ENCODE measurements at regions not wholly inside any gene's neighbourhood (a gene's known extent, or its start where the extent isn't known, plus 50 kb on each side); places are given as distances from the start of the nearest gene placed in this dataset.
A peak's percentile ranks its signal among the peaks of the same experiment; 100 is the strongest.

DNA sequence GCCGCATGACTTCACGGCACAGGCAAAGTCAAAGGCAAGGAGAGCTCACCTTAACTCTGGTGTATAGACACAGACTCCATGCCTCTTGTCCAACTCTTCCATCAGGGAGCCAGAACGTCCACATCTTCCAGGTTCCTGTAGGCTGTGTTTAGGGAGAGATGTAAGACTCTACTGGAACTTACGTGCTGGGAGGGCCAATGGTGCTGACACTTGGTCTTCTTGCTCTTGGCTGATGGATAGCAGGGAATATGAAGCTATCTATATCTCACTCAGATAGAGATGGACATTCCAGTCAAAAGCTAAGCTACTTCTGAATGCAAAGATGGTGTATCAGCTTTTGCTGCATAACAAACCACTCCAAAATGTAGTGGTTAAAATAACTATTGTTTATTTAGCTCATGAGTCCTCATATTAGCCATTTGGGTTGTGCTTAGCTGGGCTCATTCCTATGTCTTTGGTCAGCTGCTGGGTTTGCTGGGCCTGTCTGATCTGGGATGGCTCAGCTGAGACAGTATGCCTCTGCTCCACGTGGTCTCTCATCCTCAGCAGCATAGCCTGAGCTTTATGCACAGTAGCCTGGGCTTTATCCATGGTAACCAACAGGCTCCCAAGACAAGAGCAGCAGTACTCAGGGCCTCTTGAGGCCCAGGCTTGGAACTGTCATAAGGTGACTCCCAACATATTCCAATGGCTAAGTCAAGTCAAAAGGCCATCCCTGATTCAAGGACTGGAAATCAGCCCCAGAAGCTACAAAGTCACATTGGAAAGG, 111.6 kb downstream of the SNX5 start:
- no peak for DNase-seq

DNA sequence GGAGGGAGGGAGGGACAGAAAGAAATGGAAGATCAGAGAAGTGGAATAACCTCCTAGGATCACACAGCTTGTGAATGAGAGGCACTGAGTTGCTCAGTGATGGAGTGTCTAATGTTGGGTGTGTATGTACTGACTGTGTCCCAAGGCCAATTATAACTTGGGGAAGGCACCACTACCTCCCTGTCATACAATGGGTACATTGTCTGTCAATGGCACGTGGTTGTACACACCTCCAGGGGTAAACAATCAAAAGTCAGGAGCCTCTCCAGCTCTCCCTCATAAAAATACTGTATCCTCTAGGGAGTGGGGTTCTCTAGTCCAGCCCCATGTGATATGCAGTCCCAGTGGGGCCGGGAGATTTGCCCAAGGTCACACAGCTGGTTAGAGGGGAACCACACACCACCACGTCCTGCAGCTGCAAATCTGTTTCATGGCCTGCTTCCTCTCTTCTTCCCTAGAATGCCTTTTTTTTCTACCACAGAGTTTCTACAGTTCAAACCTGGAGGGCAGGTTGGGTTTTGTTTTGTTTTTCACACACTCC, 112.5 kb downstream of the SNX5 start:
- peak in 1 of 5 experiments; percentile 76 for DNase-seq

DNA sequence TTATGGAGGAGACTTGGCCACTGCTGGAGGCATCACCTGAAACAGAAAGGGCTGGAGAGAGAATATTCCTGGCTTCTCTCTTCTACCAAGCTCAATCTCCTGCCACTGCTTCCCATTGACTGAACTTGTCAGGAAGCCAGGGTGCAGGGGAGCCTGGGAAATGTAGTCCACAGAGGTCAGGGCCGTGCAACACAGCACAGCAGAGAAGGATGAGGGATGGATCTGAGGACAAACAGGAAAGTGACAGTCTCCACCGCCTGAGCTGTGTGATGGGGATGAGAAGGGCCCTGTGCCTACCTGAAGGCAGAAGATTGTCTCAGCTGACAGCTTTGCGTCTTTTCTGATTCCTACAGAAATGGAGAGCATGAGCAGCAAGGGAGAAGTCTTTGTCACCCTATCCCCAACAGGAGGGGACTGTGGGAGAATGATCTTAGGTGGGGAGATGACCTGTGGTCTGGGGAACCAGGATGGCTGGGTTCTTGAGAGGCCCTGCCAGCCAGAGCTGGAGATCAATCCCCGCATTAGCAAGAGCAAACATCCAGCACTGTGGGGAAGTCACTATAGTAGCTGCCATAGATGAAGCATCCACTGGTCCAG, 114.2 kb downstream of the SNX5 start:
- DNase-seq, result no peak

DNA sequence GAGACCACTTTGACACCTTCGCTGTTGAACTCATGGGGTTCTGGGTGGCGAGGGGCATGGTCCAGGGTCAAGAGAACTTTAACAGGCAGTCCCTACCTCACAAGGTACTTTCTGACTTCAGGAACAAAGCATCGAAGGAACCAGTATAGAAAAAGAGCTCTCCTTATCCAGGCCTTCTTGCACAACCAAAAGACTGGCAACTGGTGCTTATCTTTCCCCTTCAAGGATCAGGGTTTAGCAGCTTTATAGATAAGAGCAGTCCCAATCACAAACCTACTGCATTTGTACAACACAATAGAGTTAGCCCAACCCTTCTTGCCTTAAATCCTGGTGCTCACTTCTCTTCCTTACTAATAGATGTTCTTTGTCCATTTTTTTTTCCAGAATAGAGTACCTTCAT, 116.3 kb downstream of the SNX5 start:
- no peak for DNase-seq

DNA sequence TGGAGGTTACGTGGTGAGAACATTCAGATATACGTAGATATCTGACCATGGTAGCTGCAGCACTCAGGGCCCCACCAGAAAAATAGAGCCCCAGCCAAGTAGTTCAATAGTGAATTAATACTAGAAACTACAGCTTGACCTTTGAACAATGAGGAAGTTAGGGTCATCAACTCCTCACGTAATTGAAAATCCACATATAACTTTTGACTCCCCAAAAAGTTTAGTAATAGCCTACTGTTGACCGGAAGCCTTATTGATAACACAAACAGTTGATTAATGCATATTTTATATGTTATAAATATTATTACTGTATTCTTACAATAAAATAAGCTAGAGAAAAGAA, 117.9 kb downstream of the SNX5 start:
- no peak for DNase-seq

DNA sequence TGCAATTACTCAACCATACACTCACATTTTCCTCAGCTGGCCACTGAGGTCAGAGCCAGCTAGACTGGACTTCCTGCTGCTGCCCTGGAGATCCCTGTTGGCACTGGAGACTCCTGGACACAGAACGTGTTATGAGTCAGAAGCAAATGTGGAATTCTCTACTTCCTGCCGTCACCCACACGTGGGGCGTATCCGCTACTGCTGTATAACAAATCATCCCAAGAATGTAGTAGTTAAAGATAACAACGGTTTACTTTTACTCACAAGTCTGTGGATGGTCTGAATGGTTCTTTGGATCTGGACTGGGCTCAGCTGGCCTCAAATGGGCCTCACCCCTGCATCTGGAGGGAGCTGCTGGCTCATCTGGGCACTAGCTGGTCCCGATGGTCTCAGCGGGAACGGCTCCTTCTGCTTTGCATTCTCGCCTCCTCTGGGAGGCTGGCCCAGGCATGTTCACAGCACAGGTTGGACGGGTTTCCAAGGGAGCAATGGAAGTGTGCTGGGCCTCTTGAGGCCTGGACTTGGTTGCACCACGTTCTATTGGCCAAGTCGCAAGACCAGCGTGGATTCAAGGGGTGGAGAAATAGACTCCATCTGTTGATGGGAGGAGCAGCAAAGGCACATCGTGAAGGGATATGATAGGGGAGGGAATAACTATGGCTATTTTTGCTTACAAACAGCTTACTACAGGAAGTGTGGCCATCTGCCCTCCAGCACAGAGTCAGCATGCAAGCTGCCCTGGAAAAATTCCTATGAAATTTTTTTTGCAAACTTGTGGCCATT, 118.5 kb downstream of the SNX5 start:
- DNase-seq, result no peak

DNA sequence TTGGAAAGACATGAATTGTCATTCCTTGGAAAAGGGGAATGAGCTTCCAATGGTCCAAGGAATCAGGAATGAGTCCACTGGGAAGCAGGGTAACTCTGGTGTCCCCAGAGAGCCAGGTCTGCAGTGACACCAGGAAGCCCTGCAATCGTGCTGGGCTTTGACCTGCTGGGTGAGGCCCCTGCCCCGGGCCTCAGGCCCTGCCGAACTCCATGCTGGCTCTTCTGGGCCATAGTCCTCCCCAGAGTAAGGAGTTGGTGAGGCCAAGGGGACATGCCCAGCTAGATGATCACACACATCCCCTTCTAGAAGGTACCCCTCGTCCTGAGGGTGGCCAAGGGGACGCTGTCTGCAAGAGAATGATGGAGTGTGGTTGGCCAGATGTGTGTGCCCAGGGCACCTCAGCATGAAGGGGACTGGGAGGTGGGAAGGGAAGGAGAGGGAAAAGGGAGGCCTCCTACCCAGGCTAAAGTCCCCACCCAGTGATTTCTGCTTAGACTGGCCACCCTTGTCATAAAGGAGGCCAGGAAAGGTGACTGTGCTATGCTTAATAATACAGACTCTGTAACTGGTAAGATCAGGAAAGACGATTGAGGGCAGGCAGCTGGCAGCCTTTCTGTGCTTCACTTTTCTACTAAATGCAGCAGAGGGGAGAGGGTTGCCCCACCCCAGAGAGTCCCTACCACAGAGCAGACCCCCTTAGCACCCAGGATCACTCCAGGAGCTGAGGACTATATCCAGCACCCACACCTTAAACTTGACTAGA, 119.3 kb downstream of the SNX5 start:
- DNase-seq, result no peak

DNA sequence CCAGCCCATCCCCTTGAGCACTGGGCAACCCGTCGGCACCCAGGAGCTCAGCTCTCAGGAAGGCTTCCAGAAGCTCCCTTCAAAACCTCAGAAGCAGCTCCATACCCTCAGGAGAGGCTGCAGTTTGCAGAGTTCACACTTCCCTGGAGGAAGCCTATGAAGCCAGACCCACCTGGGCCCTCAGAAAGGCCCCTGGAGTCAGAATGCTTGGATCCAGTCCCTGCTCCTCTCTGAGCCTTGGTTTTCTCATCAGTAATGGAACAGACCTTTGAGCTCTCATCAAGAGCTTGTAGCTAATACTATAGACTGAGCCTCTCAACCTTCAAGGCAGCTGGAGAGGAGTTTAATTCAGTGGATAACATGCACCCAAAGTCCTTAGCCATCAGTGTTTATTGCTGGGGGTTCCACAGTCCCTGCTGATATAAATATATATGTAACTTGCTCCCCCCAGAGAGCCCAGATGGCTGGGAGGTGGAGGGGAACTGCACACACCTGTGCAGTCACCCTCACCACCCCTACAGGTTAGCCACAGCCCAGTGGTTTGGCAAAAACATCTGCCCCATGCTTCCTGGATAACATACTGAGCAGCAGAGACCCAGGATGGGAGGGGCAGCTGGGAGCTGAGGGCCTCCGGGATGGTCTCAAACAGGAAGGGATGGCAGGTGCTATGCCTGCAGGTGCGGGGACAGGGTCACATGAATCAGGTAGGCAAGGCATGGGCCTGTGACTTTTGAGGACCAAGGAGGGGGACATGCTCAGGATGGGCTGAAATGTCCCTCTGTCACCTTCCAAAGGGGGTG, 120.1 kb downstream of the SNX5 start:
- no peak for DNase-seq

DNA sequence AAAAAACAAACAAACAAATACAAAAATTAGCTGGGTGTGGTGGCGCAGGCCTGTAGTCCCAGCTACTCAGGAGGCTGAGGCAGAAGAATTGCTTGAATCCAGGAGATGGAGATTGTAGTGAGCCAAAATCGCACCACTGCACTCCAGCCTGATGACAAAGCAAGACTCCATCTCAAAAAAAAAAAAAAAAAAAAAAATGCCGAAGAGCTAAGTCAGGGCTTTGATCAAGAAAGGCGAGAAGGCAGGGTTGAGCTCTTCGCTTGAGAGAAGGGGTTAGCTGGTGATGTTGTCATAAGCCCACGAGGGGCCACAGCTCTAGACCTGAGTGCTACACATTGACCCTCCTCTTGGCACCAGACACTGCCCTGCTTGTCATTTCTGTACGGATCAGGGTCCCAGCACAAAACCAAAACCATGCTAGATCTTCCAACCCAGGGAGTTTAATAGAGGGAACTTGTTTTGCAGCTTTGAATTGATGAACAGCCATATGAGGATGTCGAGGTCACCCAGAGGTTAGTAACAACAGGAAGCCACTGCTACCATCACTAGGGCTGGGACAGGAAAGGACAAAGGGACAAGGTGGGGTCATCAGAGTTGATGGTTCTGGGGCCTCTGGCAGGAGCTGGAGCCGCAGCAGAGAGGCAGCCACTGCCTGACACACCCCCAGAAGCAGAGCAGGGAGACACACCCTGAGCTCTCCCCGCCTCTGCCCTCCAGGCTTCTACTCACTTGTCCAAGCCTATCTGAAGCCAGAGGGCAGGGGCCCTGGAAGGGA, 122.7 kb downstream of the SNX5 start:
- peak in 1 of 5 experiments; percentile 31 for DNase-seq

DNA sequence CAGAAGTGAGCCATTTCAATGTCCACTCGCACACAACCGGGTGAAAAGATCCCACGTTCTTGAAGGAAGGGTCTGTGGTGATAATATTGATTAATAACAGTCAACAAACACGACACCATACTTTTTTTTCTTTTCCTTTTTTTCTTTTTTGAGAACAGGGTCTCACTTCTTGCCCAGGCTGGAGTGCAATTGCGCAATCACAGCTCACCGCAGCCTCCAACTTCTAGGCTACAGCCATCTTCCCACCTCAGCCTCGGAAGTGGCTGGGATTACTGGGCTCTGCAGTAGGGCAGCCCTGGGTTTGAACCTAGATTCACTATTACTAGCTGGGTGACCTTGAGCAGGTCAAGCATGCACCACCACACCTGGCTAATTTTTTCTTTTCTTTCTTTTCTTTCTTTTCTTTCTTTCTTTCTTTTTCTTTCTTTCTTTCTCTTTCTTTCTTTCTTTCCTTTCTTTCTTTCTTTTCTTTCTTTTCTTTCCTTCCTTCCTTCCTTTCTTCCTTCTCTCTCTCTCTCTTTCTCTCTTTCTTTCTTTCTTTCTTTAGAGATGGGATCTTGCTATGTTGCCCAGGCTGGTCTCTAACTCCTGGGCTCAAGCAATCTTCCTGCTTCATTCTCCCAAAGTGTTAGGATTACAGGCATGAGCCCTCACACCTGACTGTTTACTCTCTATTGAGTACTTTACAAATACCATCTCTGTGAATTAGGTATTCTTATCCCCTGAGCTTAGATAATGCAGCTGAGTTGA, 123.9 kb downstream of the SNX5 start:
- no peak for DNase-seq

DNA sequence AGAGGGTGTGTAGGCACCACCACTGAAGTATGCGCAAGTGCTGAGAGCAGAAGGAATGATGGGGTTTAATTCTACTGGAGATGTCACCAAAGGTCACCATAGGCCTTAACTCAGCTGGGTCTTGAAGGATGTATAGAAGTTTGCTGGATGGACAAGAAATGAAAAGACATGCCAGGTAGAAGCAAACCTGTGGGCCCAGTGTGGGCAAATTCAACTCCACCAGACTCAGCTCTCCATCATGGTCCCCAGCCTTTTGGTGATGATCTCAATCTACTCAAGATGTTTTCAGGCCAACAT, 124.5 kb downstream of the SNX5 start:
- DNase-seq, result no peak

DNA sequence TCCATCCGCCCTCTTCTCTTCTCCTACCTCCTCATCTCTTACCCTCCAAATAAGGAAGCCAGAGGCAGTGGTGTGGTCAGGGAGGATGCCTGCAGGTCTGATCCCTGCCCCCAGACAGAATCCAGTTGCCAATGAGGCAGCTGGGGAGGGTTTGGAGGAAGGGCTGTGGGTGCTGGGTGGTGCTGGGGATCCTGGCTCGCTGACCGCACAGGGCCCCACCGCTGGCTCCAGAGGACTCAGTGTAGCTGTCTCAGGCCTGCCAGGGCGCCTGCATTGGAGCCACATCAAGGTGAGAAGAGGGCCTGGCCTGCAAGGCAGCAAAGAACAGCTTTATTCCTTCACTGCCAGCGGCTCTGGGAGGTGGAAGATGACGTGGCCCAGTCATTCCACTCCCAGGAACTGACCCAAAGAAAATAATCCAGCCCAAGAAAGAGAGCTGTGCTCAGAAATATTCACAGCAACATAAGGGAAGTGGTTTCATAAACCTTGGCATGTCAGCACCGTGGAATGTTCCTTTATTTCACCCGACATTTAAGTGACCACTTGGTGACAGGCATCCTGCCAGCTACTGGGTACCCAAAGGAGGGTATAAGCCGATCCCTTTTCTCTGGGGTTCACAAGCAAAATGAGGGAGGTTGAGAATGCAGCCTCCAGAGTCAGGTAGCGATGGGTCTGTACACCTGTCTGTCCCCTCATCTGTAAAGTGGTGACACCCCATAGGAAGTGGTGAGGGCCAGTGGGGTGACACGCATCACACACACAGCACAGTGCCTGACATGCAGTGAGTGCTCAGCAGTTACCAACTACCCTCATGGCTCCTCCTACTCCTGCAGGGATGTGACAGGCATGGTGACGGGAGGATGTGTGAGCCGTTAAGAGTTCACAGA, 125.1 kb downstream of the SNX5 start:
- peak in 2 of 5 experiments; percentile 43 to 66 for DNase-seq

DNA sequence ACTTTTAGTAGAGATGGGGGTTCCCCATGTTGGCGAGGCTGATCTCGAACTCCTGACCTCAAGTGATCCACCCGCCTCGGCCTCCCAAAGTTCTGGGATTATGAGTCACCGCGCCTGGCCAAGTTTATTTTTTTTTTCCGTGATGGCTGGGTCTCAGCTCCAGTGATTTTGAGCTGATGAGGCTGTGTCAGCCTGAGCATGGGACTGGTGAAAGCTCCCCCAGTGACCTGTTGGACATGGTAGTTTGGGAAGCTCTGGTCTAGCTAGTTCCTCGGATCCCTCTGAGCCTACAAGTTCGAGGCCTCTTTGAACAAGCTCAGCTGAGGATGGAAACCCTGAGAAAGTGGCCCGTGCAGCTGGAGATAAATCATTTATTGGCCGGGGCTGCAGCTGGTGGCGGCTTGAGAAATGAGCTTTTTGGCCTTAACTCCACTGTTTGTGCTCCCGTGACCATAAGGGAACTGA, 126.8 kb downstream of the SNX5 start:
- DNase-seq, result no peak

DNA sequence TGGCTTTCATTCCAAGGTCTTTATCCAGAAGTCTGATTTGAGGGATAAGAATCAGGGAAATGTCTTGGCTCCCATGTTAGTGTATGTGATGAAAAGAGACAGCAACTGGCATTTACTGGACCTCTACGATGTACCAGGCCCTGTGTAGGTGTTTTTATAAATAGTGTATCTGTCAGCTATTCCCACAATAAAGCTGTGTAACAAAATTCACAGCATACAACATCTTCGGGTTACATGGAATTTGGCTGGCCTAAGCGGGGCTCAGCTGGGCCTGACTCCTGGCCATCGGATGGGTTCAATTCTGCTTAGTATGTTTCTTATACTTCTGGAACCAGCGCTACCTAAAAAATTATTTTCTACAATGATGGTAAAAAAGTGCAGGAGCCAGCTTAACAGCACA, 128.2 kb downstream of the SNX5 start:
- no peak for DNase-seq

DNA sequence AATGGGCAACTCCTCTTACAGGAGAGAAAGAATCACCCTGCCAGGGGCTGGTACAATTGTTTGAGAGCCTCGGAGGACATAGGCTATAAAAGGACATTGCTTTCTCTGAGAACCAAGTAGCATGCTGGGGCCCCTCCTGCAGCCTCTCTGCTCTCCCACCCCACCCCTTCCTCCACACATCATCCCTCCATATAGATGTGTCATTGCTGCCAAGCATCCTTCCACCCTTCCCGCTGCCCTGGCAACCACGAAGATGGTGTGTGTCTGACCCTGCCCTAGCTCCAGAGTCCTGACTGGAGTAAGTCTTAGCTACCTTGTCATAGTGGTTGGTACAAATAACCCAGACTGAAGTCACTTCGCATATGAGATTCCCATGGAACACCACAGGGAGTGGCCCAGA, 129.7 kb downstream of the SNX5 start:
- no peak for DNase-seq

DNA sequence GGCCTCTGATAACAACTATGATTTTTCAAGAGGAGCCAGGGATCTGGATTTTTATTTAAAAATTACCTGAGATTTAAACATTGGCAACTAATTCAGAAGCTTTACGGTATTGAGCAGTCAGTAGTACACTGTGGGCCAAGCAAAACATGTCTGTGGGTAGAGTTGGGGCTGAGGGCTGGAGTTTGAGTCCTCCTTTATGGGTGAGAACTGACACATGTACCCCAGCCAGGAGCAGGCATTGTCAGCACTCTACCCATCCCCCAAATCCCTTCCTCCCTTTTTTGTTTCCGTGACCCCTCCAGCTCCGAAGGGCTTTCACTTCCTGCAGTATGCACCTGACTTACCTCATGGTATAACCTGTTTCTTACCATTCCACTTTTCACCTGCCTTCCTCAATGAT, 131.4 kb downstream of the SNX5 start:
- no peak for DNase-seq

DNA sequence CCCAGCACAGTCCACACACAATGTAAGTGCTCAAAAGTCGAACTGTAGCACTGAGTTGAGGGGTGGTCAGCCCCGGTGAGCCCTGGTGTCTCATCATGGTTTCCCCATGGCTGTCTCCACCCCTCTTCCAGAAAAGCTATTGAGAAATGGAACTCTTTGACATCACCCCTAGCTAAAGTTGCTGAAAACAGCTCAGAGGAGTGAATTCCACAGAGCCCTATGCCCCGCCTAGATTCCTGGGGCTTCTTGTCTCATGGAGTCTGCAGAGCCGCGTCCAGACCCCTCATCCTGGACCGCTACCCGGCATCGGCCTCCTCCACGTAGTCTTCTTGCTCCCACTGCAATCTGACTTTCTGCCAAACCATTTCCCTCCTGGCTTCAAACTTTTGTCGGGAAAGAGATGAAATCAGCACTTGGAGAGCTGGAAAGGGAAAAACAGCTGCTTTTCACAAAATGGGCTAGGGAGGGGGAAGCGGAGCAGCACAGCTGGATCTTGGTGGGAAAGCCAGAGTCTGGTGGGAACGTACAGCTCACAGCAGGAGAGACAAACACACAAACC, 132.2 kb downstream of the SNX5 start:
- no peak for DNase-seq

DNA sequence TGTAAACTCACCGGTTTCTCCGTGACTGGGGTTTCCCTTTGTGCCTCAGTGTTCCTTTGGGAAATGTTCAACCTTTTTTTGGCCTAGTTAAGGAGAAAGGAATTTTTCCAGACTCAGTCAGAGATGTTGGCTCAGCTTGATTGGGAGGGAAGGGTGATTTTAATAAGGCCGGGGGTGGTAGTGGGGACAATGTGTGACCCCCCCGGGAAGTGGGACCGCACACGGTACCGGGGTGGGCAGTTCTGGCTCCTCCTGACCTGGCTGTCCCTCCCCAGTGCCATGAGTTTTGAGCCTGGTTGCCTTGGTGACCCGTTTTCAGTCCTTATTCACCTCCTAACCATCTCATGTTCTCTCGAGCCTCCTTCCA, 132.7 kb downstream of the SNX5 start:
- DNase-seq, result no peak

DNA sequence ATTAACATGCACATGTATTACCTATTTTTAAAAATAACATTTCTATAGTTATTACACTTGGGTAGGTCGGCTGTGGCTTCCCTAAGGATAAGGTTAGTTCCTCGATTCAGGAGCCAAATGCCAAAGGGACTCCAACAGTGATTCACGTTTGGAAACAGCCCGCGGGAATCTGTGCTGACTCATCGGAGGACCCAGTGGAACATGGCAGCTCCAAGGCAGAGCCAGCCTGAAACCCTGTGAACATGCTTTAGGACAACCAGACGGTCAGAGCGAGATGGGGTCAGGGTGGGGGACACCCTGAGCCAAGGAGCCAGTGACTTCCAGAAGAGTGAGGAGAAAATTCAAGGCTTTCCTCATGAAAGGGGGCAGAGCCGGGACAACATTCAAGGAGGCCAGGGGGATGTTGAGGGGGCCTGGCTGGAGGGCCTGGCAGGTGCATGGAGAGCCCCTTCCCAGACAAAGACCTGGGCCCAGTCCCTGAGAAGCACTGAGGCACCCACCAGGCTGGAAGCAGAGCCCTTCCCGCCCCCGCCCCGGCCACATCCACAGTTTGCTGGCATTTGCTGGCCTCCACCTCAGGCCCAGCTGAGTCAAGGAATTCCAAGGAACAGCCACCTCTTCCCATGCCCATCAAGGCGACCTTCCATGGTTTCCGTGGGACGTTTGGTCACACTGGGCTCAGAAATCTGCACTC, 133.2 kb downstream of the SNX5 start:
- no peak for DNase-seq

All from T-helper 2 cell (primary cell).